Osteoblast (primary cell): ENCODE measurements at regions not wholly inside any gene's neighbourhood (a gene's known extent, or its start where the extent isn't known, plus 50 kb on each side); places are given as distances from the start of the nearest gene placed in this dataset.
"Not testable (repeated sequence)": the region's sequence is repeated elsewhere in the genome, so short reads cannot be mapped to it uniquely, and the experiment has no call there.

ENCODE experiments used
- DNase-seq: peaks from one replicate; pipeline ENCODE4 v3.0.0; 2011; ENCODE audit warnings: low spot score, mixed read lengths; ENCODE audit not compliant: insufficient read length; ENCODE audit errors: missing footprints
- H2AFZ ChIP-seq: 2 replicates; pipeline ENCODE4 v1.6.0; 2011; ENCODE audit warnings: mild to moderate bottlenecking, low read length
- H3K27ac ChIP-seq: 2 replicates; pipeline ENCODE4 v1.5.1; 2011; ENCODE audit warnings: mild to moderate bottlenecking, low read depth, low read length, moderate library complexity
- H3K27me3 ChIP-seq: 2 replicates; pipeline ENCODE4 v1.6.0; 2012; ENCODE audit warnings: mild to moderate bottlenecking, control low read depth, inconsistent platforms, low read length, moderate library complexity; ENCODE audit not compliant: insufficient read depth
- H3K36me3 ChIP-seq: 2 replicates; pipeline ENCODE4 v1.5.1; 2011; ENCODE audit warnings: mild to moderate bottlenecking, low read length, control low read depth, moderate library complexity; ENCODE audit not compliant: insufficient read depth
- H3K4me1 ChIP-seq: 2 replicates; pipeline ENCODE4 v1.5.1; 2011; ENCODE audit warnings: mild to moderate bottlenecking, low read length, control low read depth, moderate library complexity; ENCODE audit not compliant: insufficient read depth
- H3K4me2 ChIP-seq: 2 replicates; pipeline ENCODE4 v1.6.0; 2011; ENCODE audit warnings: mild to moderate bottlenecking, low read length; ENCODE audit not compliant: insufficient read depth
- H3K4me3 ChIP-seq: fragments of 200-600 bp; sonication (generic); 3 replicates; pipeline ENCODE4 v1.5.1; 2012; ENCODE audit warnings: mild to moderate bottlenecking, low read length, inconsistent platforms; ENCODE audit not compliant: insufficient read depth
- H3K79me2 ChIP-seq: 2 replicates; pipeline ENCODE4 v1.6.0; 2012; ENCODE audit warnings: mild to moderate bottlenecking, low read length, control low read depth, inconsistent platforms; ENCODE audit not compliant: insufficient read depth
- H3K9me3 ChIP-seq: 2 replicates; pipeline ENCODE4 v1.5.1; 2011; ENCODE audit warnings: low read depth, low read length, control low read depth
- H4K20me1 ChIP-seq: 2 replicates; pipeline ENCODE4 v1.6.0; 2012; ENCODE audit warnings: mild to moderate bottlenecking, low read length, control low read depth; ENCODE audit not compliant: insufficient read depth
- CTCF ChIP-seq: IDR thresholded peaks from 2 replicates; pipeline ENCODE4 v1.5.1; 2011; ENCODE audit warnings: mild to moderate bottlenecking, low read depth, low read length, moderate library complexity; ENCODE audit errors: extremely low read depth

DNA sequence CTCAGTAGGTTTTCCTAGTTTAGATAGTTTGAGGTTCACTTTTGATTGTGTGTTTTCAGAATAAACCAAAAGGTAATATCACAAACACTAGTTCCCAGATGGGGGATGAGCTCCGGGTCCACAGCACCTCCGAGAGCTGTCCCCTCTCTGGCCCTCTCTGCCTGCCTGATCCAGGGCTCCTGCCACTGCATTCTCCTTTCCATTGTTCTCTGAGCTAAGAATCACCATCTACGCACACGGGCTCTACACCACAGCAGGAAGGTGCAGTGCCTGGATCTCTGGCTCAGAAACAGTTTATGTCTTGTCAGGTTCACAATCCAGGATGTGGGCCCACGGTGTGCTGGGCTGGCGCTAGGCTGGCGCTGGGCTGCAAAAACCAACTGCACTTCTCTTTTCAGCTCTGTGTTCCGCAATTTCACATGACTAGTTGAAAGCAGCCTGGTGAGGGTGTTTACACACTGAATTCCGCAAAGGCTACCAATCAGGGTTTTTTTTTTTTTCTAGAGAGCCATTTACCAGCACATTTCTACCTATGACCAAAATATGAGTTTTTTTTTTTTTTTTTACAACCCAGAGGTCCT is 167.5 kb downstream of the SOD2 start:
- Histone ChIP-seq H3K79me2 (no peaks in the 10 kb centered on the region), H3K4me3 (no peak overlapping the region), H3K27me3 (no peaks in the 10 kb centered on the region), H3K27ac (no peak overlapping the region), H2AFZ (no peak overlapping the region), H3K9me3 (no peaks in the 10 kb centered on the region), H3K36me3 (no peaks in the 10 kb centered on the region), H3K4me2 (no peak overlapping the region), H3K4me1 (no peaks in the 10 kb centered on the region), H4K20me1 (no peaks in the 10 kb centered on the region)
- no peak for DNase-seq
- TF ChIP-seq CTCF, result no peak

DNA sequence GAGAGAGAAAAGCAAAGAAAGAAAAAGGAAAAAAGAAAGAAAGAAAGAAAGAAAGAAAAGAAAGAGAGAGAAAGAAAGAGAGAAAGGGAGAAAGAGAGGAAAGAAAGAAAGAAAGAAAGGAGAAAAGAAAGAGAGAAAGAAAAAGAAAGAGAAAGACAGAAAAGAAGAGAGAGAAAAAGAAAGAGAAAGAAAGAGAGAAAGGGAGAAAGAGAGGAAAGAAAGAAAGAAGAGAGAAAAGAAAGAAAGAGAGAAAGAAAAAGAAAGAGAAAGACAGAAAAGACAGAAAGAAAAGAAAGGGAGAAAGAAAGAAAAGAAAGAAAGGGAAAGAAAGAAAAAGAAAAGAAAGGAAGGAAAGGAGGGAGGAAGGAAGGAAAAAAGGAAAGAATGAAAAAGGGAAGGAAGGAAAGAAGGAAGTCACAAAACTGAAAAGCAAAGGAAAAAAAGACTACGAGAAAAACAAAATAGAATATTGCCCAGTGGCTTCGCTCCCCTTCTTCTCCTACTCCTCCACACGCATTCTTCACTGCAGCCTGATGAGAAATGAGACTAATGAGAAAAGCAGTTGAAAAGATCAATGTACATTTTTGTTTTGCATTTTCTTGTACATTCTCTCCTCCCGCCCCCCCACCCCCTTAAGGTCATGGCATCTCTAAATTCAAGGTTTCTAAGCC is 170.0 kb downstream of the SOD2 start:
- no peak overlapping the region for H3K27ac ChIP-seq
- no peak for DNase-seq
- no peaks in the 10 kb centered on the region for H4K20me1 ChIP-seq
- no peaks in the 10 kb centered on the region for H3K9me3 ChIP-seq
- no peak overlapping the region for H3K4me3 ChIP-seq
- no peaks in the 10 kb centered on the region for H3K4me1 ChIP-seq
- H3K79me2 ChIP-seq, result no peaks in the 10 kb centered on the region
- no peaks in the 10 kb centered on the region for H3K36me3 ChIP-seq
- H3K27me3 ChIP-seq, result no peaks in the 10 kb centered on the region
- H3K4me2 ChIP-seq, result no peak overlapping the region
- TF ChIP-seq CTCF, result no peak
- H2AFZ ChIP-seq, result no peak overlapping the region

- no peaks in the 10 kb centered on the region for H3K27me3 ChIP-seq
- no peaks in the 10 kb centered on the region for H3K4me1 ChIP-seq
- TF ChIP-seq CTCF, result no peak
- no peaks in the 10 kb centered on the region for H3K9me3 ChIP-seq
- H3K4me3 ChIP-seq, result no peak overlapping the region
- no peak for DNase-seq
- no peaks in the 10 kb centered on the region for H4K20me1 ChIP-seq
- H3K36me3 ChIP-seq, result no peaks in the 10 kb centered on the region
- H3K79me2 ChIP-seq, result no peaks in the 10 kb centered on the region
- H2AFZ ChIP-seq, result no peak overlapping the region
- H3K4me2 ChIP-seq, result no peak overlapping the region
- no peak overlapping the region for H3K27ac ChIP-seq
These were observed 171.1 kb downstream of the SOD2 start for GRCh38 chr6:159521962-159522361.

GRCh38 chr6:159520002-159520401 is 173.0 kb downstream of the SOD2 start:
- no peak for DNase-seq
- Histone ChIP-seq H3K4me2 (no peak overlapping the region), H3K79me2 (no peaks in the 10 kb centered on the region), H3K27me3 (no peaks in the 10 kb centered on the region), H3K4me1 (no peaks in the 10 kb centered on the region), H3K27ac (no peak overlapping the region), H4K20me1 (no peaks in the 10 kb centered on the region), H2AFZ (no peak overlapping the region), H3K36me3 (no peaks in the 10 kb centered on the region), H3K9me3 (no peaks in the 10 kb centered on the region), H3K4me3 (no peak overlapping the region)
- no peak for TF ChIP-seq CTCF

- H3K4me1 ChIP-seq, H3K27ac ChIP-seq, DNase-seq, H4K20me1 ChIP-seq, H3K36me3 ChIP-seq, H3K9me3 ChIP-seq, H3K4me3 ChIP-seq, H3K4me2 ChIP-seq, H3K27me3 ChIP-seq, H2AFZ ChIP-seq, H3K79me2 ChIP-seq: not testable (repeated sequence)
These were observed 177.2 kb downstream of the SOD2 start for GRCh38 chr6:159515811-159516210.
